ENCODE measurements at regions not wholly inside any gene's neighbourhood (a gene's known extent, or its start where the extent isn't known, plus 50 kb on each side); places are given as distances from the start of the nearest gene placed in this dataset.

DNA sequence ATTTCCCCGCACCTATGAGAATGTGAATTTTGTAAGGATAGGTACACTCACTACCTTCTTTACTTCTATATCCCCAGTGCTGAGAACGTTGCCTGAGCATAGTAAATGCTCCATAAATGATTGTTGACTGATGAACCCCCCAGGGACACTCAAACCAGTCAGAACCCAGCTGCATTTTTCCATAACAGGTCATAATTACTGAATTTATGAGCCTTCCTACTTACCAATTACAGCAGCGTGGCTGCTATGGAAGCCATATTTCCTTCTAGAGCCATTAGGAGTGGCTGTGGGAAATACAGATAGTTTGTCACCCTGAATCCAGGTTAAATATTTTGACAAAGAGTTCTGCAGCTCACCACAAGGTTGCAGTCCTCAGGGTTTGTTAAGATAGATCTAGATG, 135.0 kb downstream of the TAF11L14 start:
- TF ChIP-seq, protein P1, sequence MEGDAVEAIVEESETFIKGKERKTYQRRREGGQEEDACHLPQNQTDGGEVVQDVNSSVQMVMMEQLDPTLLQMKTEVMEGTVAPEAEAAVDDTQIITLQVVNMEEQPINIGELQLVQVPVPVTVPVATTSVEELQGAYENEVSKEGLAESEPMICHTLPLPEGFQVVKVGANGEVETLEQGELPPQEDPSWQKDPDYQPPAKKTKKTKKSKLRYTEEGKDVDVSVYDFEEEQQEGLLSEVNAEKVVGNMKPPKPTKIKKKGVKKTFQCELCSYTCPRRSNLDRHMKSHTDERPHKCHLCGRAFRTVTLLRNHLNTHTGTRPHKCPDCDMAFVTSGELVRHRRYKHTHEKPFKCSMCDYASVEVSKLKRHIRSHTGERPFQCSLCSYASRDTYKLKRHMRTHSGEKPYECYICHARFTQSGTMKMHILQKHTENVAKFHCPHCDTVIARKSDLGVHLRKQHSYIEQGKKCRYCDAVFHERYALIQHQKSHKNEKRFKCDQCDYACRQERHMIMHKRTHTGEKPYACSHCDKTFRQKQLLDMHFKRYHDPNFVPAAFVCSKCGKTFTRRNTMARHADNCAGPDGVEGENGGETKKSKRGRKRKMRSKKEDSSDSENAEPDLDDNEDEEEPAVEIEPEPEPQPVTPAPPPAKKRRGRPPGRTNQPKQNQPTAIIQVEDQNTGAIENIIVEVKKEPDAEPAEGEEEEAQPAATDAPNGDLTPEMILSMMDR (IDR thresholded peaks at IDR 0.05; ENCODE audit: insufficient read depth, low read length): no peak
- TF ChIP-seq, protein P2, sequence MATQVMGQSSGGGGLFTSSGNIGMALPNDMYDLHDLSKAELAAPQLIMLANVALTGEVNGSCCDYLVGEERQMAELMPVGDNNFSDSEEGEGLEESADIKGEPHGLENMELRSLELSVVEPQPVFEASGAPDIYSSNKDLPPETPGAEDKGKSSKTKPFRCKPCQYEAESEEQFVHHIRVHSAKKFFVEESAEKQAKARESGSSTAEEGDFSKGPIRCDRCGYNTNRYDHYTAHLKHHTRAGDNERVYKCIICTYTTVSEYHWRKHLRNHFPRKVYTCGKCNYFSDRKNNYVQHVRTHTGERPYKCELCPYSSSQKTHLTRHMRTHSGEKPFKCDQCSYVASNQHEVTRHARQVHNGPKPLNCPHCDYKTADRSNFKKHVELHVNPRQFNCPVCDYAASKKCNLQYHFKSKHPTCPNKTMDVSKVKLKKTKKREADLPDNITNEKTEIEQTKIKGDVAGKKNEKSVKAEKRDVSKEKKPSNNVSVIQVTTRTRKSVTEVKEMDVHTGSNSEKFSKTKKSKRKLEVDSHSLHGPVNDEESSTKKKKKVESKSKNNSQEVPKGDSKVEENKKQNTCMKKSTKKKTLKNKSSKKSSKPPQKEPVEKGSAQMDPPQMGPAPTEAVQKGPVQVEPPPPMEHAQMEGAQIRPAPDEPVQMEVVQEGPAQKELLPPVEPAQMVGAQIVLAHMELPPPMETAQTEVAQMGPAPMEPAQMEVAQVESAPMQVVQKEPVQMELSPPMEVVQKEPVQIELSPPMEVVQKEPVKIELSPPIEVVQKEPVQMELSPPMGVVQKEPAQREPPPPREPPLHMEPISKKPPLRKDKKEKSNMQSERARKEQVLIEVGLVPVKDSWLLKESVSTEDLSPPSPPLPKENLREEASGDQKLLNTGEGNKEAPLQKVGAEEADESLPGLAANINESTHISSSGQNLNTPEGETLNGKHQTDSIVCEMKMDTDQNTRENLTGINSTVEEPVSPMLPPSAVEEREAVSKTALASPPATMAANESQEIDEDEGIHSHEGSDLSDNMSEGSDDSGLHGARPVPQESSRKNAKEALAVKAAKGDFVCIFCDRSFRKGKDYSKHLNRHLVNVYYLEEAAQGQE (IDR thresholded peaks at IDR 0.05; ENCODE audit: insufficient replicate concordance, low read depth): no peak
- TF ChIP-seq POLR2AphosphoS5 (IDR thresholded peaks at IDR 0.05; ENCODE audit: low read depth) (no peak), SPI1 (IDR thresholded peaks at IDR 0.05; ENCODE audit: borderline replicate concordance, low read depth) (no peak), GABPA (IDR thresholded peaks at IDR 0.05; ENCODE audit: low read depth) (no peak)

All from HL-60 (cell line).